HEK293 (cell line): ENCODE measurements at regions not wholly inside any gene's neighbourhood (a gene's known extent, or its start where the extent isn't known, plus 50 kb on each side); places are given as distances from the start of the nearest gene placed in this dataset.

Experiments used
- CTCF ChIP-seq: fragments of 450-650 bp; formaldehyde crosslinking; IDR thresholded peaks from 2 replicates; pipeline ENCODE4 v1.5.1; 2016; ENCODE audit warnings: missing biosample characterization, missing genetic modification characterization
- PATZ1 ChIP-seq: fragments of 450-650 bp; formaldehyde crosslinking; IDR thresholded peaks from 2 replicates; pipeline ENCODE4 v1.5.1; 2016; ENCODE audit warnings: missing biosample characterization, missing genetic modification characterization
- ZNF174 ChIP-seq: fragments of 450-650 bp; formaldehyde crosslinking; IDR thresholded peaks from 2 replicates; pipeline ENCODE4 v1.5.0; 2017; ENCODE audit warnings: missing biosample characterization, mild to moderate bottlenecking, missing genetic modification characterization
- ZNF785 ChIP-seq: fragments of 450-650 bp; formaldehyde crosslinking; IDR thresholded peaks from 2 replicates; pipeline ENCODE4 v1.5.1; 2016; ENCODE audit warnings: missing biosample characterization, missing genetic modification characterization

GRCh38 chr18:37962316-37962966 is 396.8 kb upstream of the CELF4 start:
- no peak for TF ChIP-seq CTCF (tag by site-specific recombination)
- no peak for TF ChIP-seq PATZ1 (tag by site-specific recombination)
- TF ChIP-seq ZNF174 = no peak
- no peak for TF ChIP-seq ZNF785 (tag by site-specific recombination)
